ENCODE measurements at regions not wholly inside any gene's neighbourhood (a gene's known extent, or its start where the extent isn't known, plus 50 kb on each side); places are given as distances from the start of the nearest gene placed in this dataset.
"Not testable (repeated sequence)": the region's sequence is repeated elsewhere in the genome, so short reads cannot be mapped to it uniquely, and the experiment has no call there.

DNA sequence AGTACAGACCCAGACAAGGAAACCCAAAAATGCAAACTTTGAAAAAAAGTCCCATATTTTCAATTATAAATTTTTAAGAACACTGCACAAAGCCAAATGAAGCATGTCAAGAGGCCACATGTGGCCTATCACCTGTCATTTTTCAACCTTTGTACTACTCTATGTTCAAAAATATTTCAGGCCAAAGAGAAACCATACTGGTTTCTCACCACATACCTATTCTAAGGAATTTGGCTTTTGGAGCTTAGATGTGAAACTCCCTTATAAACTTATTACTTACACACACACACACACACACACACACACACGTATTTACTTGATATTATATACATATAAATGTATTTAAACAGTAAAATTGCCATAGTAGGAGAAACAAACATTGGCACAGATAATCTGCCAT, 338.7 kb downstream of the TXNL1 start:
- peaks cover 12% of the 10 kb centered on the region for H3K9me3 Mint-ChIP-seq
- no peak for ATAC-seq
- no peaks in the 10 kb centered on the region for H3K36me3 Mint-ChIP-seq
- peaks cover 3 to 6% of the 10 kb centered on the region in 2 donors for H3K4me1 Mint-ChIP-seq (ENCODE audit: low read depth in 2 of 2)
- no peak overlapping the region for H3K4me3 Mint-ChIP-seq
- H3K27me3 Mint-ChIP-seq = no peaks in the 10 kb centered on the region
- no peak for DNase-seq (ENCODE audit: low spot score)
- no peak overlapping the region for H3K27ac Mint-ChIP-seq

DNA sequence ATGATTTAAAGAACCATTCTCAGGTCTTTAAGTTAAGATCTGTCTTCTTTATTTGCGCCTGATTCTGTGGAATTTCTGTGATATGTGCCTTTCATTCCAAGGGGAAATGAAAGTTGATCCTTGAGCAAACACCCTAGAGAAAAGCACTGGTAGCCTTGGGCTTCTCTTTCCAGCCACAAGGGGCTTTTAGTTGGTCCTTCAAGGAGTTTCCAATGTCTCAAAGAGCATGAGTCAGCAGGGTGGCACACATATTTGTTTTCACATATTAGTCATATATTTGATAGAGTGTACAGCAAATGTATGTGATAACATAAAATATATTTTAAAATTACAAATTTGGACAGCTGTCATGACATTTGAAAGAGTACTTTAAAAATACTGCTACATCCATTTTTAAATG, 339.5 kb downstream of the TXNL1 start:
- H3K27me3 Mint-ChIP-seq = no peaks in the 10 kb centered on the region
- H3K36me3 Mint-ChIP-seq = no peaks in the 10 kb centered on the region
- peaks cover 6 to 8% of the 10 kb centered on the region in 2 donors for H3K4me1 Mint-ChIP-seq (ENCODE audit: low read depth in 2 of 2)
- DNase-seq (ENCODE audit: low spot score) (no peak), ATAC-seq (no peak)
- H3K4me3 Mint-ChIP-seq = no peak overlapping the region
- no peak overlapping the region for H3K27ac Mint-ChIP-seq
- H3K9me3 Mint-ChIP-seq = peaks cover 12% of the 10 kb centered on the region

DNA sequence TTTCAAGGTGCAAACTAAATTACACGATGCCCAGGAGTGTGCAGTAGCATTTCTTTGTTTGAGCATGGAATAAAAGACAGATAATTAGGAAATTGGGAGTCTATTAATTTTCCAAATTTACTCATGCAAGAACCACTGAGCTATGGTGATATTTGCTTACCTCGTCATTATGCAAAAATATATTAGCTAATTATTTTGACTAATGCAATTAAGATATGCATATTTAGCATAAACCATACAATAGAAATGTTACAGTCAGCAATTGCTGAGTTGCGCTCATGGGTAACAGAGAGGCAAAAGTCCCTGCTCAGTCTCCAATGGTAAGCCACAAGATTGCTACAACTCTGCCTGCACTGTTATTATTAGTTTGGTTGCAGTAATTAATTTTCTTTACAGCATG, 342.0 kb downstream of the TXNL1 start:
- DNase-seq (ENCODE audit: low spot score) = no peak
- H3K36me3 Mint-ChIP-seq = no peaks in the 10 kb centered on the region
- H3K4me3 Mint-ChIP-seq = no peak overlapping the region
- peaks cover 6 to 8% of the 10 kb centered on the region in 2 donors for H3K4me1 Mint-ChIP-seq (ENCODE audit: low read depth in 2 of 2)
- no peak for ATAC-seq
- peaks cover 15% of the 10 kb centered on the region for H3K9me3 Mint-ChIP-seq
- no peaks in the 10 kb centered on the region for H3K27me3 Mint-ChIP-seq
- H3K27ac Mint-ChIP-seq = no peak overlapping the region

GRCh38 chr18:56294484-56295183, 343.8 kb downstream of the TXNL1 start:
- H3K9me3 Mint-ChIP-seq = peaks cover 11% of the 10 kb centered on the region
- DNase-seq (ENCODE audit: low spot score) = no peak
- H3K4me3 Mint-ChIP-seq = no peak overlapping the region
- ATAC-seq = no peak
- H3K4me1 Mint-ChIP-seq (ENCODE audit: low read depth in 2 of 2) = peaks cover 6 to 8% of the 10 kb centered on the region in 2 donors
- no peak overlapping the region for H3K27ac Mint-ChIP-seq
- H3K27me3 Mint-ChIP-seq = no peaks in the 10 kb centered on the region
- no peaks in the 10 kb centered on the region for H3K36me3 Mint-ChIP-seq

GRCh38 chr18:56291294-56291693, 347.1 kb downstream of the TXNL1 start:
- Mint-ChIP-seq H3K4me3 (no peak overlapping the region), H3K4me1 (ENCODE audit: low read depth in 2 of 2) (peaks cover 6 to 8% of the 10 kb centered on the region in 2 donors), H3K36me3 (no peaks in the 10 kb centered on the region), H3K27ac (no peak overlapping the region), H3K27me3 (no peaks in the 10 kb centered on the region), H3K9me3 (peaks cover 11% of the 10 kb centered on the region)
- DNase-seq (ENCODE audit: low spot score) = no peak
- no peak for ATAC-seq

GRCh38 chr18:56289381-56289780, 349.0 kb downstream of the TXNL1 start:
- Mint-ChIP-seq H3K27ac (no peak overlapping the region), H3K36me3 (no peaks in the 10 kb centered on the region), H3K4me1 (ENCODE audit: low read depth in 2 of 2) (no peaks in the 10 kb centered on the region), H3K4me3 (no peak overlapping the region), H3K27me3 (no peaks in the 10 kb centered on the region), H3K9me3 (peaks cover 10% of the 10 kb centered on the region)
- DNase-seq (ENCODE audit: low spot score) (no peak), ATAC-seq (no peak)

DNA sequence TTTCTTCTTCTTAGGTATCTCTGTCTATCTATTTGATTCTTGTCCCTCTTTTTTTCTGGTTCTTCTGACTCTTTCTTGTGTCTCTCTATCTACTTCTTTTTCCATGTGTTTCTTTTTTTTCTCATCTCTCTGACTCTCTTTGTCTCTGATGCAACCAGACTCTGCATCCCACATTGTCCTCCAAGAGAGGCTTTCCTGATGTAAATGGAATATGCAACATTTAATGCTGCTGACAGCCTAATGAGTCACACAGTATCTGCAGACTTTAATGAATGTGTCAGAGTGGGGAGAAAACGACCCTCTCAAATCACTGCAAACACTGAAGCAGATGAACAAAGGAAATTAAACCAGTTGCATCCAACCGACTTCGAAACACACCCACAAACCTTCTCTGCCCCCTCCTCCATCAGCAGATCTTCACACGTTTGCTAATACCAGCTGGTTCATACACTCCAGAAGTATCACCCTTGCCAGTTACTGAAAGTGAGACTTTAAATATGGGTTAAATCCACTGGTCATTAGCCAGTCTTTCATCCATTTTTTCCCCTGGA, 351.5 kb downstream of the TXNL1 start:
- H3K36me3 Mint-ChIP-seq = no peaks in the 10 kb centered on the region
- H3K4me1 Mint-ChIP-seq (ENCODE audit: low read depth in 2 of 2) = no peaks in the 10 kb centered on the region
- ATAC-seq = no peak
- no peak overlapping the region for H3K4me3 Mint-ChIP-seq
- DNase-seq (ENCODE audit: low spot score) = no peak
- no peak overlapping the region for H3K27ac Mint-ChIP-seq
- H3K9me3 Mint-ChIP-seq = peaks cover 6% of the 10 kb centered on the region
- H3K27me3 Mint-ChIP-seq = no peaks in the 10 kb centered on the region

GRCh38 chr18:56285387-56286065, 352.9 kb downstream of the TXNL1 start:
- Mint-ChIP-seq H3K9me3 (peaks cover 6% of the 10 kb centered on the region), H3K27ac (no peak overlapping the region), H3K4me1 (ENCODE audit: low read depth in 2 of 2) (no peaks in the 10 kb centered on the region), H3K27me3 (no peaks in the 10 kb centered on the region), H3K36me3 (no peaks in the 10 kb centered on the region), H3K4me3 (no peak overlapping the region)
- DNase-seq (ENCODE audit: low spot score) = no peak
- ATAC-seq = no peak

- Mint-ChIP-seq H3K9me3 (peaks cover 6% of the 10 kb centered on the region), H3K4me1 (ENCODE audit: low read depth in 2 of 2) (no peaks in the 10 kb centered on the region), H3K27ac (no peak overlapping the region), H3K4me3 (no peak overlapping the region), H3K27me3 (no peaks in the 10 kb centered on the region), H3K36me3 (no peaks in the 10 kb centered on the region)
- DNase-seq (ENCODE audit: low spot score) (no peak), ATAC-seq (no peak)
Observed at GRCh38 chr18:56284319-56284718, 354.1 kb downstream of the TXNL1 start.

DNA sequence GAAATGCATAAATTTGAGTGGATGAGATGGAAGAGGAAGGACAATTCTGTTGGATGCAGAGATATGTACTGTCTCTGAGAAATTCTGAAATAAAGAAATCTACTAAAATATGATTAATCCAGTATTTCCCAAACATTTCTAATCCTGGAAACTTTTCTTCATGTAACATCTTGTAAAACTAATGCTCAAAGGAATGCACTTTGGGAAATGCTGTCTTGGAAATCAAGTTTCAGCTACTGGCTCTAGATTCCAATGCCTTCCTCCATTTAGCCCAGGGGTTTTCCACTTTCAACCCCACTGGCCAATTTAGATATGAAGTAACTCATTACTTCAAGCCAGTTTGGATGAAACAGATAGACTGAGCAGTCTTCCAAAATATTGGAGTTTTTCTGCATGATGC, 355.1 kb downstream of the TXNL1 start:
- Mint-ChIP-seq H3K4me1 (ENCODE audit: low read depth in 2 of 2) (no peaks in the 10 kb centered on the region), H3K27me3 (no peaks in the 10 kb centered on the region), H3K27ac (no peak overlapping the region), H3K4me3 (no peak overlapping the region), H3K36me3 (no peaks in the 10 kb centered on the region), H3K9me3 (peaks cover 6% of the 10 kb centered on the region)
- ATAC-seq = no peak
- DNase-seq (ENCODE audit: low spot score) = no peak

DNA sequence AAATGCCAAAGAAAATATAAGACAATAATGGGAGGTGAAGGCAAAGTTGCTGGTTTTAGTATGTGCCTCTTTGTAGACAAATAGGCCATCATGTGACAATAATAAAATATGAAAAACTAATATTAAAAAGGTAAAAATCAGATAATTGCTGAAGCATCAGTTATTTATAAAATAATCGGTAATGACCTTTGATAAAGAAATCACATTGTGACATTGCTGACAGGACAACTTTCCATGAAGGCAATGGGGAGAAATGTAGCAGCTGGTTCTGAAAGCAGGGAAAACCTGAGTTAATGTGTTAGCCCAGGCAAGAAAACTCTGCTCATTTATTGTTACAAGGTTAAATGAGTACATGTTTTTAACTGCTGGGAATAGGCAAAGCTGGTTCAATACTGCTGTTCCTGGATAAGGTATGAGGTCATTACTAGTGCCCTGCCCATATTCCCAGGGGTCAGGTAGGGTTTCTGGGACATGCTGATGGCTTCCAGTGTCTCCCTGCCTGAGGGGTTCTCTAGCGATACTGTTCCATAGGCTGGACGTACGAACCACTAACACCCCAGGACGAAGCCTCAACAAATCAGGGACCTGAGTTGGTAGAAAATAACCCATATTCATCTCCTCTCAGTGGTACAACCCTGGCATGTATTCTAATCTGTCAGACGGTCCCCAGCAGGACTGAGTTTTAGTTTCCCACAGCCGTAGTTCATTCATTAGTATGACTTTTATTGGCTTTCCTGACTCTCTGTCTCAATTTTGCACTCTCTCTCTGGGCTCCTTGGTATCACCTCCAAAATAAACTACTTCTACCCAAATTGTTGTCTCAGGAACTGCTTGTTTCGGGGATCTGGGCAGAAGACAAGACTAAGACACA, 355.9 kb downstream of the TXNL1 start:
- Mint-ChIP-seq H3K27me3 (no peaks in the 10 kb centered on the region), H3K4me3 (no peak overlapping the region), H3K36me3 (no peaks in the 10 kb centered on the region), H3K4me1 (ENCODE audit: low read depth in 2 of 2) (no peaks in the 10 kb centered on the region), H3K27ac (no peak overlapping the region), H3K9me3 (peaks cover 6% of the 10 kb centered on the region)
- ATAC-seq (no peak), DNase-seq (ENCODE audit: low spot score) (no peak)

GRCh38 chr18:56279816-56280215, 358.6 kb downstream of the TXNL1 start:
- H3K4me1 Mint-ChIP-seq (ENCODE audit: low read depth in 2 of 2); H3K9me3 Mint-ChIP-seq; H3K27ac Mint-ChIP-seq; ATAC-seq; DNase-seq (ENCODE audit: low spot score); H3K4me3 Mint-ChIP-seq; H3K36me3 Mint-ChIP-seq; H3K27me3 Mint-ChIP-seq: not testable (repeated sequence)

DNA sequence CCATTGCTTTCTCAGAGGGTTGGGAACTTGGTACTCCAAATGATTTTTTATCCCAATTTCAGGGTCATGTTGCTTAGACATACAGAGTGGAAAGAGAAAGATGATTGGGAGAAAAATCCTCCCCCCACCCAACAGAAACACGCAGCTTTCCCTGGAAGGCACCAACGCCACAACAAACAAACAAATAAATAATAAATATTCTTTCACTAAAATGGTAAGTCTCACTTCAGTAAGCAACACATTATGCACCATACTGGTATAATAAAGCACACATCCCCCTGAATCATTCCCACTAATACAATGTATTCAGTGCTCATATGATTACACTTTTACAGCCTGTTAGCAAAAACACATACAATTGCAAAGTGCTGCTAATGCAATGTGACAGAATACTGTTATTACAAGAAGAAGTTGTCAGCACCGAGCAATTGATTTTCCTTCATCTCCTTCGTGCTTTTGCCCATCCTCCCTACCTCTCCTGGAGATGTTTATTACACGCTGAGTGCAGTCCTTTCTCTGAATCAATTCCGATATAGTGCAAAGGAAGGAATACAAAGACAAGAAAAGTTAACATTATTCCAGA, 359.9 kb downstream of the TXNL1 start:
- H3K36me3 Mint-ChIP-seq = no peaks in the 10 kb centered on the region
- H3K4me3 Mint-ChIP-seq = no peak overlapping the region
- ATAC-seq = no peak
- DNase-seq (ENCODE audit: low spot score) = no peak
- H3K9me3 Mint-ChIP-seq = peaks cover 3% of the 10 kb centered on the region
- no peaks in the 10 kb centered on the region for H3K27me3 Mint-ChIP-seq
- no peaks in the 10 kb centered on the region for H3K4me1 Mint-ChIP-seq (ENCODE audit: low read depth in 2 of 2)
- no peak overlapping the region for H3K27ac Mint-ChIP-seq
